ENCODE measurements at regions not wholly inside any gene's neighbourhood (a gene's known extent, or its start where the extent isn't known, plus 50 kb on each side); places are given as distances from the start of the nearest gene placed in this dataset.
"Not testable (repeated sequence)": the region's sequence is repeated elsewhere in the genome, so short reads cannot be mapped to it uniquely, and the experiment has no call there.

GRCh38 chr3:71986606-71987005, 201.7 kb upstream of the PROK2 start:
- no peaks in the 10 kb centered on the region for H3F3A ChIP-seq (ENCODE audit: insufficient read depth)
- H3K4me3 ChIP-seq (ENCODE audit: insufficient read depth, low read length, poor library complexity, severe bottlenecking), result no peak overlapping the region
- H3K9me3 ChIP-seq (ENCODE audit: insufficient read depth, low read length), result no peaks in the 10 kb centered on the region
- H4K20me1 ChIP-seq (ENCODE audit: low read depth, low read length), result no peaks in the 10 kb centered on the region
- no peak overlapping the region for H2AFZ ChIP-seq (ENCODE audit: low read depth, low read length, severe bottlenecking)
- TF ChIP-seq EZH2phosphoT487 (conservative IDR thresholded peaks at IDR 0.05; ENCODE audit: low read length), result no peak
- TF ChIP-seq CTCF (IDR thresholded peaks at IDR 0.05; ENCODE audit: insufficient read depth, low read length, poor library complexity, severe bottlenecking), result no peak
- no peak overlapping the region for H3K4me2 ChIP-seq (ENCODE audit: low read depth, low read length, poor library complexity, severe bottlenecking)
- H3K9ac ChIP-seq (ENCODE audit: low read length), result no peak overlapping the region
- H3K36me3 ChIP-seq (ENCODE audit: low read length), result no peaks in the 10 kb centered on the region
- H3K79me2 ChIP-seq (ENCODE audit: insufficient read depth, low read length), result no peaks in the 10 kb centered on the region
- no peaks in the 10 kb centered on the region; the same call in 1 of the 2 replicates for H3K27me3 ChIP-seq (ENCODE audit: low read length)
- no peak overlapping the region for H3K27ac ChIP-seq (ENCODE audit: low read depth, low read length)
- no peaks in the 10 kb centered on the region for H3K9me2 ChIP-seq (replicated peaks; ENCODE audit: insufficient read depth, low read length)

- Histone ChIP-seq H2AFZ (ENCODE audit: low read depth, low read length, severe bottlenecking) (no peak overlapping the region), H3K27ac (ENCODE audit: low read depth, low read length) (no peak overlapping the region), H3K4me2 (ENCODE audit: low read depth, low read length, poor library complexity, severe bottlenecking) (no peak overlapping the region), H3K9ac (ENCODE audit: low read length) (no peak overlapping the region), H3K9me3 (ENCODE audit: insufficient read depth, low read length) (no peaks in the 10 kb centered on the region), H3K79me2 (ENCODE audit: insufficient read depth, low read length) (no peaks in the 10 kb centered on the region), H3K27me3 (ENCODE audit: low read length) (no peaks in the 10 kb centered on the region; the same call in 1 of the 2 replicates), H3K4me3 (ENCODE audit: insufficient read depth, low read length, poor library complexity, severe bottlenecking) (no peak overlapping the region), H3F3A (ENCODE audit: insufficient read depth) (no peaks in the 10 kb centered on the region), H3K9me2 (replicated peaks; ENCODE audit: insufficient read depth, low read length) (no peaks in the 10 kb centered on the region), H3K36me3 (ENCODE audit: low read length) (no peaks in the 10 kb centered on the region), H4K20me1 (ENCODE audit: low read depth, low read length) (no peaks in the 10 kb centered on the region)
- TF ChIP-seq CTCF (IDR thresholded peaks at IDR 0.05; ENCODE audit: insufficient read depth, low read length, poor library complexity, severe bottlenecking) (no peak), EZH2phosphoT487 (conservative IDR thresholded peaks at IDR 0.05; ENCODE audit: low read length) (no peak)
These were observed 200.1 kb upstream of the PROK2 start for GRCh38 chr3:71984843-71985613.

- no peaks in the 10 kb centered on the region for H3K79me2 ChIP-seq (ENCODE audit: insufficient read depth, low read length)
- H3K9me3 ChIP-seq (ENCODE audit: insufficient read depth, low read length), result no peaks in the 10 kb centered on the region
- H3K9me2 ChIP-seq (replicated peaks; ENCODE audit: insufficient read depth, low read length), result no peaks in the 10 kb centered on the region
- TF ChIP-seq CTCF (IDR thresholded peaks at IDR 0.05; ENCODE audit: insufficient read depth, low read length, poor library complexity, severe bottlenecking) (no peak), EZH2phosphoT487 (conservative IDR thresholded peaks at IDR 0.05; ENCODE audit: low read length) (no peak)
- H3F3A ChIP-seq (ENCODE audit: insufficient read depth), result no peaks in the 10 kb centered on the region
- no peak overlapping the region for H2AFZ ChIP-seq (ENCODE audit: low read depth, low read length, severe bottlenecking)
- H3K9ac ChIP-seq (ENCODE audit: low read length), result no peak overlapping the region
- H3K27ac ChIP-seq (ENCODE audit: low read depth, low read length), result no peak overlapping the region
- no peaks in the 10 kb centered on the region for H4K20me1 ChIP-seq (ENCODE audit: low read depth, low read length)
- H3K4me2 ChIP-seq (ENCODE audit: low read depth, low read length, poor library complexity, severe bottlenecking), result no peak overlapping the region
- no peaks in the 10 kb centered on the region for H3K27me3 ChIP-seq (ENCODE audit: low read length)
- H3K36me3 ChIP-seq (ENCODE audit: low read length), result no peaks in the 10 kb centered on the region
- H3K4me3 ChIP-seq (ENCODE audit: insufficient read depth, low read length, poor library complexity, severe bottlenecking), result no peak overlapping the region
These were observed 198.7 kb upstream of the PROK2 start for GRCh38 chr3:71983694-71984093.

DNA sequence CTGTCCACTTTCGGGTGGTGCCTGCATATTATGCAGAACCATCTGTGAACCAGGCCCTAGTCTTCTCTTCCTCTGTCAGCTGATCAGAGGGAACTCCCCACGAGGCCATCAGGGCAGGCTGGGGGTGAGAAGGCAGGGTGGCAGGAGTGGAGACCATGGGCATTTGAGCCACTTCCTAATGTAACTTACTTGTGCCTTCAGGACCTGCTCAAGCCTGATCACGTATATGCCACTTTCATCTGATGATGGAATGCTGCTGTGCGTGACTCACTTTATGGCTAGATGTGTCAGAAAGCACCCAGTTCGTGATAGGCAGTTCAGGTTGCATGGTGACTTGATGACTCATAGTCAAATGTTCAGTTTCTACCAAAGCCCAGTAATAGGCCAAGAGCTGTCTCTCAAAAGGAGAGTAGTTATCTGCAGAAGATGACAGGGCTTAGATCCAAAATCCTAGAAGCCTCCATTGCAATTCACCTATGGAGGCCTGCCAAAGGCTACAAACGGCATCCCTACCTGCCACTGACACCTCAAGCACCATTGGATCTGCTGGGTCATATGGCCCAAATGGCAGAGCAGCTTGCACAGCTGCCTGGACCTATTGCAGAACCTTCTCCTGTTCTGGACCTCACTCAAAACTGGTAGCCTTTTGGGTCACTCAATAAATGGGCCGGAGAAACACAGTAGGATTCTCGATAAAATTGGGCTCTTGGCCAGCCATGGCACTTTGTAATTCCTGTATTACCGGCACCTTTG, 197.7 kb upstream of the PROK2 start:
- H3K27ac ChIP-seq (ENCODE audit: low read depth, low read length); H3K4me3 ChIP-seq (ENCODE audit: insufficient read depth, low read length, poor library complexity, severe bottlenecking); H2AFZ ChIP-seq (ENCODE audit: low read depth, low read length, severe bottlenecking); H3K9me2 ChIP-seq (replicated peaks; ENCODE audit: insufficient read depth, low read length); H3F3A ChIP-seq (ENCODE audit: insufficient read depth); H3K9me3 ChIP-seq (ENCODE audit: insufficient read depth, low read length); H4K20me1 ChIP-seq (ENCODE audit: low read depth, low read length); H3K27me3 ChIP-seq (ENCODE audit: low read length); H3K36me3 ChIP-seq (ENCODE audit: low read length); H3K9ac ChIP-seq (ENCODE audit: low read length); H3K79me2 ChIP-seq (ENCODE audit: insufficient read depth, low read length); H3K4me2 ChIP-seq (ENCODE audit: low read depth, low read length, poor library complexity, severe bottlenecking): not testable (repeated sequence)

Data from SU-DHL-6 (cell line).